ENCODE measurements at regions not wholly inside any gene's neighbourhood (a gene's known extent, or its start where the extent isn't known, plus 50 kb on each side); places are given as distances from the start of the nearest gene placed in this dataset.

- H2AFZ ChIP-seq (replicated peaks; ENCODE audit: low read length, poor library complexity) = no peak overlapping the region
- H3K9ac ChIP-seq (ENCODE audit: low read depth, low read length) = no peak overlapping the region
- no peaks in the 10 kb centered on the region for H3K27me3 ChIP-seq (ENCODE audit: control insufficient read depth, insufficient read depth, low read length)
- H4K91ac ChIP-seq (ENCODE audit: insufficient read depth, low read depth, low read length) = no peak overlapping the region
- H2BK120ac ChIP-seq (ENCODE audit: low read depth, low read length) = no peak overlapping the region
- no peak overlapping the region for H2AK5ac ChIP-seq (ENCODE audit: low read depth, low read length)
- no peak overlapping the region for H2BK20ac ChIP-seq (ENCODE audit: low read depth, low read length)
- ATAC-seq (ENCODE audit: low read depth) = no peak
- H4K20me1 ChIP-seq (ENCODE audit: insufficient read depth, low read length) = no peaks in the 10 kb centered on the region
- no peak overlapping the region for H3K4me2 ChIP-seq (ENCODE audit: low read depth, low read length)
- no peak overlapping the region for H4K8ac ChIP-seq (ENCODE audit: low read depth in 2 of 2, low read length in 2 of 2)
- no peaks in the 10 kb centered on the region for H3K4me1 ChIP-seq (ENCODE audit: control insufficient read depth, insufficient read depth, low read length)
- H3K36me3 ChIP-seq (ENCODE audit: control insufficient read depth, insufficient read depth, low read length) = no peaks in the 10 kb centered on the region
- dilution Hi-C loops (cut with HindIII; ENCODE audit: low sequenced_read_pairs, unreplicated experiment) = no loop called here
- no peak overlapping the region for H2BK15ac ChIP-seq (ENCODE audit: low read depth, low read length)
- H3K79me1 ChIP-seq (ENCODE audit: low read depth in 1 of 2, low read length in 2 of 2) = no peaks in the 10 kb centered on the region
- no peak for TF ChIP-seq BHLHE40 (IDR thresholded peaks at IDR 0.05; ENCODE audit: low read depth, low read length)
- TF ChIP-seq RFX5 (IDR thresholded peaks at IDR 0.05; ENCODE audit: low read depth, low read length) = no peak
- TF ChIP-seq MAZ (IDR thresholded peaks at IDR 0.05; ENCODE audit: borderline replicate concordance, low read depth, low read length) = no peak
- no peak for TF ChIP-seq CEBPB (IDR thresholded peaks at IDR 0.05; ENCODE audit: low read depth, low read length)
- TF ChIP-seq MAFK (IDR thresholded peaks at IDR 0.05; ENCODE audit: low read depth, low read length) = no peak
- no peak overlapping the region for H4K5ac ChIP-seq (ENCODE audit: low read depth, low read length)
- H3K4me3 ChIP-seq (ENCODE audit: insufficient read depth, low read depth, low read length) = no peak overlapping the region
- CTCF ChIA-PET = no interaction called here
- no peak for DNase-seq
- BruUV-seq (replicated peaks) = no TSS peak
- H3K27ac ChIP-seq (ENCODE audit: insufficient read depth, low read length) = no peak overlapping the region
- H3K9me3 ChIP-seq (ENCODE audit: control insufficient read depth, insufficient read depth, low read length) = no peaks in the 10 kb centered on the region
- no CpG with 5 or more reads among the region's 3 CpGs for WGBS, 2 experiments (ENCODE audit: extremely low coverage in 2 of 2, insufficient read length in 1 of 2)
- H3K4ac ChIP-seq (ENCODE audit: low read depth, low read length) = no peak overlapping the region
- no peak overlapping the region for H3K18ac ChIP-seq (ENCODE audit: low read depth, low read length)
- in situ Hi-C loops (cut with MboI; ENCODE audit: low sequenced_read_pairs) = no loop called here
- H3K23ac ChIP-seq (ENCODE audit: low read depth, low read length) = no peak overlapping the region
- no peaks in the 10 kb centered on the region for H3K9me1 ChIP-seq (ENCODE audit: insufficient read depth, low read length)
- H3K56ac ChIP-seq (ENCODE audit: extremely low read depth, insufficient read depth, low read length) = no peak overlapping the region
- POLR2A ChIA-PET (ENCODE audit: unreplicated experiment) = no interaction called here
- H2AK9ac ChIP-seq (replicated peaks; ENCODE audit: low read depth, low read length, poor library complexity) = no peak overlapping the region
- no peak overlapping the region for H2BK5ac ChIP-seq (ENCODE audit: low read depth, low read length, poor library complexity, severe bottlenecking)
- intact Hi-C loops (cut with micrococcal nuclease) = no loop called here
- H3K14ac ChIP-seq (replicated peaks; ENCODE audit: low read depth, low read length) = no peak overlapping the region
Measured at GRCh38 chr12:20018406-20018805, 349.9 kb upstream of the PDE3A start.
